Mucosa of rectum (tissue), 2 donors: ENCODE measurements at regions not wholly inside any gene's neighbourhood (a gene's known extent, or its start where the extent isn't known, plus 50 kb on each side); places are given as distances from the start of the nearest gene placed in this dataset.

Experiments used
- H3K27ac ChIP-seq, 2 donors: one replicate each; pipeline ENCODE4 v1.7.0; 2013; ENCODE audit warnings: inconsistent platforms in 2 of 2, low read depth in 2 of 2, low read length in 2 of 2
- H3K27me3 ChIP-seq, 2 donors: one replicate each; pipeline ENCODE4 v1.7.0; 2013; ENCODE audit warnings: low read length in 2 of 2; ENCODE audit not compliant: control insufficient read depth in 2 of 2, insufficient read depth in 2 of 2
- H3K36me3 ChIP-seq, 2 donors: one replicate each; pipeline ENCODE4 v1.7.0; 2013; ENCODE audit warnings: low read length in 2 of 2; ENCODE audit not compliant: control insufficient read depth in 2 of 2, insufficient read depth in 2 of 2
- H3K4me1 ChIP-seq, 2 donors: one replicate each; pipeline ENCODE4 v1.7.0; 2013; ENCODE audit warnings: low read length in 2 of 2, mild to moderate bottlenecking in 1 of 2; ENCODE audit not compliant: control insufficient read depth in 2 of 2, insufficient read depth in 2 of 2
- H3K4me3 ChIP-seq, 2 donors: one replicate each; pipeline ENCODE4 v1.7.0; 2013; ENCODE audit warnings: low read length in 2 of 2
- H3K9ac ChIP-seq, 2 donors: one replicate each; pipeline ENCODE4 v1.7.0; 2013; ENCODE audit warnings: low read length in 2 of 2, low read depth in 1 of 2, mild to moderate bottlenecking in 1 of 2
- H3K9me3 ChIP-seq, 2 donors: one replicate each; pipeline ENCODE4 v1.7.0; 2013; ENCODE audit warnings: low read length in 2 of 2; ENCODE audit not compliant: control insufficient read depth in 2 of 2
- donor health status: healthy.
- donor health status: Normal muscosa, but diverticular disease.

GRCh38 chr22:26898946-26899605 is 241.7 kb downstream of the MIAT start:
- H3K9ac ChIP-seq, result no peak overlapping the region
- H3K4me1 ChIP-seq, result peaks cover 0 to 4% of the 10 kb centered on the region in 2 donors
- no peak overlapping the region for H3K4me3 ChIP-seq
- H3K36me3 ChIP-seq, result no peaks in the 10 kb centered on the region
- peaks cover 0 to 3% of the 10 kb centered on the region in 2 donors for H3K27me3 ChIP-seq
- H3K27ac ChIP-seq, result no peak overlapping the region
- no peaks in the 10 kb centered on the region for H3K9me3 ChIP-seq

GRCh38 chr22:26900787-26901186 is 243.4 kb downstream of the MIAT start:
- peaks cover 3 to 5% of the 10 kb centered on the region in 2 donors for H3K27me3 ChIP-seq
- H3K9ac ChIP-seq, result no peak overlapping the region
- no peak overlapping the region for H3K27ac ChIP-seq
- no peak overlapping the region for H3K4me3 ChIP-seq
- H3K9me3 ChIP-seq, result no peaks in the 10 kb centered on the region
- H3K4me1 ChIP-seq, result peaks cover 0 to 4% of the 10 kb centered on the region in 2 donors
- no peaks in the 10 kb centered on the region for H3K36me3 ChIP-seq

- Histone ChIP-seq H3K4me3 (no peak overlapping the region), H3K27me3 (peaks cover 3 to 5% of the 10 kb centered on the region in 2 donors), H3K27ac (no peak overlapping the region), H3K36me3 (no peaks in the 10 kb centered on the region), H3K9ac (no peak overlapping the region), H3K9me3 (no peaks in the 10 kb centered on the region), H3K4me1 (peaks cover 0 to 4% of the 10 kb centered on the region in 2 donors)
These were observed 243.9 kb downstream of the MIAT start for GRCh38 chr22:26901198-26901816.

GRCh38 chr22:26902401-26903029 is 245.1 kb downstream of the MIAT start:
- Histone ChIP-seq H3K4me1 (peaks cover 0 to 4% of the 10 kb centered on the region in 2 donors), H3K27ac (no peak overlapping the region), H3K9ac (peak overlapping the region in 1 of 2 donors; percentile 12), H3K9me3 (no peaks in the 10 kb centered on the region), H3K27me3 (peaks cover 3 to 5% of the 10 kb centered on the region in 2 donors), H3K4me3 (peak overlapping the region in 1 of 2 donors; percentile 41), H3K36me3 (no peaks in the 10 kb centered on the region)

GRCh38 chr22:26903030-26903856 is 245.9 kb downstream of the MIAT start:
- no peak overlapping the region for H3K27ac ChIP-seq
- no peaks in the 10 kb centered on the region for H3K36me3 ChIP-seq
- peaks cover 3 to 5% of the 10 kb centered on the region in 2 donors for H3K27me3 ChIP-seq
- peaks cover 0 to 4% of the 10 kb centered on the region in 2 donors for H3K4me1 ChIP-seq
- H3K9me3 ChIP-seq, result no peaks in the 10 kb centered on the region
- H3K9ac ChIP-seq, result peak overlapping the region in 1 of 2 donors; percentile 12
- peak overlapping the region in 1 of 2 donors; percentile 41 for H3K4me3 ChIP-seq

DNA sequence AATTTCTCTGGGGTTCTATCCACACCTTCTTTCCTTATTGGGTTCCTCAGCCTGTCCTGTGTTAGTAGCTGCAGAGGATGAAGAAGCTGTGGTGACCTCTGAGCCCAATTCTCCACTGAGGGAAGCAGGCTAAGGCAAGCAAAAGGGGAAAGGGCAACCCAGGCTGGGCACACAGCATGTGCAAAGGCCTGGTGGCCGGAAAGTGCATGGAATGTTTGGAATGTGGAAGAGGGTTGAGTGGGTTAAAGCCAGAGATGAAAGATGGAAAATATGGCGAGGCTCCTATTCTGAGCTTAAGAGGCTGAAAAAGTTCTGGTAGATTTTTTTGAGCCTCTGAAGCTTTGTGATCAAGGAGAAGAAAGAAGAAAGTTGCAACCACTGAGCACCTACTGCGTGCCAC is 247.1 kb downstream of the MIAT start:
- peaks cover 1 to 5% of the 10 kb centered on the region in 2 donors for H3K27me3 ChIP-seq
- H3K4me1 ChIP-seq, result peaks cover 0 to 4% of the 10 kb centered on the region in 2 donors
- no peak overlapping the region for H3K4me3 ChIP-seq
- H3K36me3 ChIP-seq, result no peaks in the 10 kb centered on the region
- H3K27ac ChIP-seq, result no peak overlapping the region
- H3K9ac ChIP-seq, result no peak overlapping the region
- H3K9me3 ChIP-seq, result peaks cover 0 to 2% of the 10 kb centered on the region in 2 donors

GRCh38 chr22:26905076-26905475 is 247.7 kb downstream of the MIAT start:
- Histone ChIP-seq H3K27ac (no peak overlapping the region), H3K4me3 (no peak overlapping the region), H3K27me3 (peaks cover 0 to 5% of the 10 kb centered on the region in 2 donors), H3K9ac (no peak overlapping the region), H3K36me3 (no peaks in the 10 kb centered on the region), H3K4me1 (peaks cover 0 to 4% of the 10 kb centered on the region in 2 donors), H3K9me3 (peaks cover 0 to 2% of the 10 kb centered on the region in 2 donors)

- peaks cover 0 to 2% of the 10 kb centered on the region in 2 donors for H3K9me3 ChIP-seq
- no peaks in the 10 kb centered on the region for H3K36me3 ChIP-seq
- no peak overlapping the region for H3K9ac ChIP-seq
These were observed 248.3 kb downstream of the MIAT start for GRCh38 chr22:26905640-26906039.

DNA sequence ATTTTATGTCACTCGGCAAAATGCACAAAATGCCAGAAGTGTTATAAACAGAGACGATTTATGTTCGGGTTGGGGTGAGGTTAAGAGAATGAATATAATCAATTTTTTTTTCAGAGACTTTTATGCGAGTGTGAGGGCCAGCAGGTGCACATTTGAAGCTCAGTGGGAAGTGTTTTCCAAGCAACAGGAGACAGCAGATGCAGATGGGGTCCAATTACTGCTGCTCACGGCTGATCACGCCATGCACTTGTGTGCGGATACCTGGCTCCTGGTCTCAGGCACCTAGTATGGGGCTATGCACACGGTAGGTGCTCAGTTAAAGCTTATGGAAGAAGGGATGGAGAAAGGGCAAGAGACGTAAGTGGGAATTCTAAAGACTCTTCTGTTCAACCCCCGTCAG is 249.1 kb downstream of the MIAT start:
- Histone ChIP-seq H3K27me3 (peaks cover 0 to 5% of the 10 kb centered on the region in 2 donors), H3K27ac (no peak overlapping the region), H3K9ac (no peak overlapping the region), H3K9me3 (peaks cover 0 to 2% of the 10 kb centered on the region in 2 donors), H3K4me1 (peaks cover 0 to 4% of the 10 kb centered on the region in 2 donors), H3K4me3 (no peak overlapping the region), H3K36me3 (no peaks in the 10 kb centered on the region)

More at GRCh38 chr22:26905640-26906039, 248.3 kb downstream of the MIAT start:
- no peak overlapping the region for H3K27ac ChIP-seq
- H3K4me1 ChIP-seq, result peaks cover 0 to 4% of the 10 kb centered on the region in 2 donors
- no peak overlapping the region for H3K4me3 ChIP-seq
- H3K27me3 ChIP-seq, result peaks cover 0 to 5% of the 10 kb centered on the region in 2 donors
